HG03045 (cell line): ENCODE measurements at regions not wholly inside any gene's neighbourhood (a gene's known extent, or its start where the extent isn't known, plus 50 kb on each side); places are given as distances from the start of the nearest gene placed in this dataset.
"Not testable (repeated sequence)": the region's sequence is repeated elsewhere in the genome, so short reads cannot be mapped to it uniquely, and the experiment has no call there.

Experiments
- ATAC-seq: cut with Tn5 transposase; IDR thresholded peaks from one replicate; pipeline ENCODE4 v1.9.1; 2021; ENCODE audit warnings: mild to moderate bottlenecking, moderate library complexity; ENCODE audit not compliant: unreplicated experiment

DNA sequence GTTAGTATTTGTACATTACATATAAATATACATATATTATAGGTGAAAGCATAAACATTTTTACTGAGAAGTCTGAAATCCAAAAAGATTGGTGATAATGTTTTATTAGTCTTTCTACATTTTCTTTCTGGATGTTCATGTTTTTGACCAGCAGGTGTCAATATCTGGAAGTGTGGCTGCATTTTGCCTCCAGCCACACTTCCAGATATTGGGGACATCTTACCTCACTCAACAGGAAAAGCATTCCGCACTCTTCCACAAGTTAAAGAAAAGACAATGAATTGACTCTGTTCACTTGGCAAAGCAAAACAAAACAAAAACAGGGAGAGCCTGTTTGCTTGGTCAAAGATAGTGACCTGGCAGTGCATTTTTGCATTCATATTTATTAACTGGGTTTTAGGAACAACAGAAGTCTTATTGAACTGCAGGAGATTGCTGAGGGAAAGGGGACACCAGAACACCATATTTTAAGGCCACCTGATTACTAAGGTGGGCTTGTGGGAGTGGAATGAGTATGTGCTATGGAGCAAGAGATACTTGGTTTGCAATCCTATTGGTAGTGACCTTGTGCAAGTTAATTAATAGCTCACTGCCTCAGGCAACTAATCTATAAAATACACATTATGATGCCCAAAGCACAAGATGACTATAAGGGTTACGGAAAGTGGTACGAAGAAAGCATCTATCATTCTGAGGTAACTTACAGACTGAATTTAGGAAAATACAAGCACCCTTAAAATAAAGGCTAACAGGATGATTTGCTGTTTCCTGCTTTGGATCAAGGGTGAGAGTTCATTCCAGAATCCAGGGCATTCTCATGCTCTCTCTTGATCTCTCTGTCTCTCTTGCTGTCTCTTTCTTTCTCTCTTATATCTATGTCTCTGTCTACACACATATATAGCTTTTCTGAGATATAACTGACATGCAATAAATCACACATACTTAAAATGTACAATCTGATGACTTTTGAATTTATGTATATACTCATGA lies 389.9 kb upstream of the EMCN start:
- ATAC-seq: no peak

DNA sequence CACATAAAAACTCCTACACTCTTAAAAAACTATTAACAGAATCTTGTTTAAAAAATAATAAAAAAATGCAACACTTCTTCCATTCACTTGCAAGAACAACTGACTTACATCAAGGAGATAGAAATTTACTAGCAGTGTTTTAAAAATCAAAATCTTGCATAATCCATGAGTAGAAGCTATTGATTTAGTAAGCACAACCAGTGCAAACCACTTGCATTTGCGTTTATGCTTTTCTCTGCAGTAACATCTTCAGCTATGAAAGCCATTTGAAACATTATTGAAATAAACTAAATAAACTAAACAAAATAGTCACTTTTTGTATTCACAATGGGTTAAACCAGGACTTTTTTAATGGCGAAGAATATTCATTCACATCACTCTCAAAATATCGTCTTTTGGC lies 389.2 kb upstream of the EMCN start:
- no peak for ATAC-seq

DNA sequence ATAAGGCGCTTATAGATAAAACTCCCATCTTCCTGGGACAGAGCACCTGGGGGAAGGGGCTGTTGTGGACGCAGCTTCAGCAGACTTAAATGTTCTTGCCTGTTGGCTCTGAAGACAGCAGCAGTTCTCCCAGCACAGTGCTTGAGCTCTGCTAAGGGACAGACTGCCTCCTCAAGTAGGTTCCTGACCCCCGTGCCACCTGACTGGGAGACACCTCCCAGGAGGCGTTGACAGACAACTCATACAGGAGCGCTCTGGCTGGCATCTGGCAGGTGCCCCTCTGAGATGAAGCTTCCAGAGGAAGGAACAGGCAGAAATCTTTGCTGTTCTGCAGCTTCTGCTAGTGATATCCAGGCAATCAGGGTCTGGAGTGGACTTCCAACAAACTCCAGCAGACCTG lies 383.1 kb upstream of the EMCN start:
- ATAC-seq: not testable (repeated sequence)

DNA sequence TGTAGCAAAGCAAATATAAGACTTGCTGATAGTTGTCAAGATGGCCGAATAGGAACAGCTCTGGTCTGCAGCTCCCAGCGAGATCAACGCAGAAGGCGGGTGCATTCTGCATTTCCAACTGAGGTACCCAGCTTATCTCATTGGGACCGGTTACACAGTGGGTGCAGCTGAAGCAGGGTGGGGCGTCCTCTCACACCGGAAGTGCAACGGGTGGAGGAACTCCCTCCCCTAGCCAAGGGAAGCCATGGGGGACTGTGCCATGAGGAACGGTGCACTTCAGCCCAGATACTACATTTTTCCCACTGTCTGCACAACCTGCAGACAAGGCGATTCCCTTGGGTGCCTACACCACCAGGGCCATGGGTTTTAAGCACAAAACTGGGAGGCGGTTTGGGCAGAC lies 382.3 kb upstream of the EMCN start:
- no peak for ATAC-seq

DNA sequence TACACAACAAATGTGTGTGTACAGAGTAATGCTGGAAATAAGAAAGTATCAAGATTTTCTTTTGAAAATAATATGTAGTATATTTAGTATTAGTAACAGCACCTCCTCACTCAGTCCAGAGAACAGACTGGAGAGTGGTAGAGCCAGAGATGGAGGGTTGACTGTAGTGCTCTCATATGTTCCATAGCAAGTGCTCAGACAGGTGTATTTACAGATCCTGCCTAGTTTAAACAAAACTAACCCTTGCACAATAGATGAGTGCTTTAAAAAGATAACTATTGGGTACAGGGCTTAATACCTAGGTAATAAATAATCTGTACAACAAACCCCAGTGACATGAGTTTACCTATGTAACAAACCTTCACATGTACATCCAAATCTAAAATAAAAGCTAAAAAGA lies 381.0 kb upstream of the EMCN start:
- no peak for ATAC-seq

DNA sequence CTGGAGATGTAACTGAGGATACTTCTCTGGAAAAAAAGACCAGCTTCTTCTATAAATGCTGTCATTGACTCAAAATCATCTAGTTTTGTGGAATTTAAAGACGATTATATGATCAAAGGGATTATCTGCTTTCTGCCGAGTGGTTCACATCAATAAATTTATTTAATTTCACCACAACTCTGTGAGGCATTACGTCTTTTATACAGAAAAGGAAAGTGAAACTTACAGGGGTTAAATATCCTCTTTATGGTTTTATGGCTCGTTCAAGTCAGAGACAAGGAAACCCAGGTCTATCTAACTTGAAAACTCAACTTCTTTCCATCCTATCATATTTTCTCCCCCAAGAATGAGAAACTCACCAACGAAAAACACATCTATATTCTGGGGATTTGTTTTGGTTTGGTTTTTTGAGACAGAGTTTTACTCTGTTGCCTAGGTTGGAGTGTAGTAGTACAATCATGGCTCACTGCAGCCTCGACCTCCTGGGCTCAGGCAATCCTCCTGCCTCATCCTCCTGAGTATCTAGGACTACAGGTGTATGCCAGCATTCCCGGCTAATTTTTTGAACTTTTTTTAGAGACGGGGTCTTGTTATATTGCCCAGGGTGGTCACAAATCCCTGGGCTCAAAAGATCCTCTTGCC lies 377.9 kb upstream of the EMCN start:
- ATAC-seq: peak; percentile 83

DNA sequence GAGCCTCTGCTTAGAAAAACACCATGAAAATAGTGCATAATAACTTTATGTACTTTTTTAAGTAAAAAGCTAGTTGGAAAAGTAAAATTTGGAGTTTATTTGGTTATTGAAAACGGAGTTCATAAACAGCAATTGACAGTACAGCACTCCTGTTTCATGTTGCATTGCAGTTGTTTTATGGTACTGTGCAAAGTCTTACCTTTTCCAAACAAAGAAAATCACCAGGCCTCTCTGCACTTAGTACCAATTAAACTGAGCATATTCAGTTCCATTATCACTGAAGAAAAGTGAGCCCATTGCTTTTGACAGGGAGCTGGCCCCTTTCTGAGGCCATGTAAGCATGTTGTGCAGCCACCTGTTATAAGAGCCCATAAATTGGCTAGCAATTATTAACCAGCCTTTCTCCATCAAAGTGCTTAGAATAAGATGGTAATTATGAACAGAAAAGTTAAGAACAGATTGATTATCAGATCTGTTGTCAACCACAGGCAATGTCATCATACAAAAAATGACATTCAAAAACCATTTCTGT lies 376.6 kb upstream of the EMCN start:
- no peak for ATAC-seq

DNA sequence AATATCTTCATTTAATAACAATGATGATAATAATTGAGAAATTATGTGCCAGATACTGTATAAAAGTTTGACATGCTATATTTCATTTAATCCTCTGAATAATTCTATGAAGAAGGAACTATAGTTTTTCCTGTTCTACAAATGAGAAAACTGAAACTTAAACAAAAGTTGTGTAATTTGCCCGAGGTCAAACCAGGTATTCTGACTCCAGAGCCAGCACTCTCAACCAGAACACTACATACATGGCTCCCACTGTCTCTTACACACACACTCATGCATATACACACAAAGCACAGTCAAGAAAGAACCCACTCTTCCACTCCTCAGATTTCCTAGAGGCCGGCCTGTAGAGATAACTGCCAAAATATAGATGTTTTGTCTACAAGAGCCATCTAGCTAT lies 374.0 kb upstream of the EMCN start:
- ATAC-seq: no peak

DNA sequence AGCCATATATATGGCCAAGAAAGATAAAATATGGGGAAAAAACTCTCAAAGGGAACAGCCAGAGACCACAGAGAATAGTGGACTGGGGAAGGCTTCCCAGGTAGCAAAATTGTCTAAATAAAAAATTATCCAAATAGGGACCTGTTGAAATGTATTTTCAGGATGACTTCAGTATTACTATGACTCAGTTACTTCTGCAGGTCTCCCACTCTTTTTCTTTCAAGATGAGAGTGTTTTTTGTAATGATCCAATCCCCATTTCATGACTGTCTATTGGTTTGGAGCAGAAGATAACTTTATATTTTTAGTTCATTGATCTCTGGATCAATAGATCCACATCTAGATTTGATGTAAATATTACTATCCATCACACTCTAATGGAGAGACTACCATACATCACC lies 372.1 kb upstream of the EMCN start:
- peak; percentile 10 for ATAC-seq

DNA sequence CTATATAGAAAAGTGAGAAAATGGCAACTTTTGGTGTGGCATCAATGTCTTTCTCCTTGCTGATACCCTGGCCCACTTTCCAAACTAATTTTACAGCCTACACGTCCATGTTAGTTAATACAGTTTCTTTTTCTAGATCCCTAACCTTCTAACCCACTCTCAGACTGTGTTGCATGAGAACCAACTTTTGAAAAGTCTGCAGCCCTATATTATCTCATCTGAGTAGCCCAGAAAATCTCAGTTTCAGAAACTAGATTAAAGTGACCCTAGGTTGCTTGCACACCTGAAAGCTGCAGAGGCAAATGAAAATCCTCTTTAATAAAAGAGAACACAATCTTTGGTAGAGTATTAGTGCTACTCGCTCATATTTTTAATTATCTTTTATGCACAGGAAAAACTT lies 371.6 kb upstream of the EMCN start:
- peak; percentile 72 for ATAC-seq

DNA sequence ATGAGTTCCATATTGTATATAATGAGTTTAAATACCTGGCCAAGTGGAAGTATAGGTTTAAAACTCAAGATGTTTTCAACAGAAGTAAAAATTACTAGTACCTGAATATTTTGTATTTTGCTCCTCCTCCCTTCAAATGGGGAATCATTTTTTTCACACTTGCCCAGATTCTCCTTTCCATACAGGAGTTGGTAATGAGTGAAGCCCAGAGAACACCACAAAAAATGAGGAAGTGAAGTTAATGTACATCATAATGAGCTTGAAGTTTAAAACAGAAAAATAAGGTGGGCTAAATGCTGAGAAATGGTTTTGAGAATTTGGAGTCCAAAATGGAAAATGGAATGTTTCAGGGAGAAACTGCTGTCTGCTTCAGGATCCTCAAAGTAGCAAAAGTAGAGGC lies 364.8 kb upstream of the EMCN start:
- no peak for ATAC-seq

DNA sequence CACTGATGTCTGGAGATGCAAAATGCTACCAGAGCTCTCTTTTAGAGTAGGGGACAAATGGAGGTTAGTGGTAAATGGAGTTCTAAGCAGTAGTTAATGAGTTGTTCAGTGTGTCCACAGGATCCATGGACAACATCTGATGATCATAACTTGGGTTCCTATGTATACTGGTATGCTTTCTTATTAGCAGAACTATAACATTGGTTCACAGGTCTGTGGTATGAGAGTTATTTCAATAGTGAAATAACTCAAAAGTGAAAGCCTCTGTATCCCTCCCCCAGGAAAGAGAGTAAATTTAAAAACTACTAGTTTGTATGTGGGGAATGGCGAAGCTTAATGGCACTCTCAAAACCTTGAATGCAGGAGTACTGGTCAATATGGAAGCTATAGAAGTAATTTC lies 363.5 kb upstream of the EMCN start:
- ATAC-seq: no peak

DNA sequence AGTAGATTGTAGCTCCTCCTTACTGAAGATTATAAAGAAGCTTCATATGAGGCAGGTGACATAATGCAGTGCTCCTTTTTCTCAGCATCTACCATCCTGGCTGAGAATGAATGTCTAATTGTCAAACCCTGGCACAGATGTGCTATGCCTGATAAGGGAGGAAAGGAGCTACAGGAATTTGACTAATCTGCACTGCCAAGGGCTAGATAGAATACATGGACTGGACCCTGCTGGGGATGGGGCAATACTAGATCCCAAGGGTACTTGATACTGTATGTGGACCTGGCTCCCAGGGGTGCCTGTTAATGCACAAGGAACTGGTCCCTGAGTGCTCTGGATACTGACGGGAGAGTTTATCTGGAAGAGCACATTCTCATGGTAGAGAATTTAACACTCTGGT lies 362.2 kb upstream of the EMCN start:
- ATAC-seq: no peak

DNA sequence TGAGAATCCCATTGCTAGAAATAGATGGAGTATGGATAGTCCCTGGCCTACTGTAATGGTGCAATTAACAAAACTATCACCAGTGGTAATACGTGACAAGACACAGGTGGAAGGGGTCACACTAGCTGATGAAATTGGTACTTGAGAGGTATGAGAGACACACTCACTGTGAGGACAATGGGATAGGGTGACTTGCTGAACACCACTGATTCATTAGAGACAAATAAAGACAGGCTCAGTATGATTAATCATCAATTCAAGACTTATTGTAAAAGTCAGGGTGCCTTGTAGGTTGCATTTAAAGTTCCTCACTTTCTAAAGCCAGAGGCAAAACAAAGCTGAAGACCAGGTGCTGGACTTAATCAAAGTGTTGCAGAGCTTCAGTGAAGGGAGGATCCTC lies 361.6 kb upstream of the EMCN start:
- no peak for ATAC-seq

DNA sequence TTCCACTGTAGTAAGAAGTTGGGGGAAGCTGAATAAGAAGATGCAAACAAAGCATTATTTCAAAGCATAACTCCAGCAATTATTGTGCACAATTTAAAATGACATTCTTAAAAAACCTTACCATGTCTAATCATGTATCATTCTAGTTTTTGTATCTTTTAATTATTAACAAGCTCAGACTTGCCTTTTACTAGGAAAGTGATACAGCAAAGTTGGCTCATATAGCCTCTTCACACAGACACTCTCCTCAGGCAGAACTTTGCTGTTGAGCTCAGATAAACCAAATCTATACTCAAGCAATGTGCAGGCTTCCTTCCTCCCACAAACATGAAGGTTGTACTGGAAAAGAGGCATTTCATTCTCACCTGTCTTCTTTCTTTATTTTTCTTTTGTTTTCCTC lies 358.7 kb upstream of the EMCN start:
- no peak for ATAC-seq

DNA sequence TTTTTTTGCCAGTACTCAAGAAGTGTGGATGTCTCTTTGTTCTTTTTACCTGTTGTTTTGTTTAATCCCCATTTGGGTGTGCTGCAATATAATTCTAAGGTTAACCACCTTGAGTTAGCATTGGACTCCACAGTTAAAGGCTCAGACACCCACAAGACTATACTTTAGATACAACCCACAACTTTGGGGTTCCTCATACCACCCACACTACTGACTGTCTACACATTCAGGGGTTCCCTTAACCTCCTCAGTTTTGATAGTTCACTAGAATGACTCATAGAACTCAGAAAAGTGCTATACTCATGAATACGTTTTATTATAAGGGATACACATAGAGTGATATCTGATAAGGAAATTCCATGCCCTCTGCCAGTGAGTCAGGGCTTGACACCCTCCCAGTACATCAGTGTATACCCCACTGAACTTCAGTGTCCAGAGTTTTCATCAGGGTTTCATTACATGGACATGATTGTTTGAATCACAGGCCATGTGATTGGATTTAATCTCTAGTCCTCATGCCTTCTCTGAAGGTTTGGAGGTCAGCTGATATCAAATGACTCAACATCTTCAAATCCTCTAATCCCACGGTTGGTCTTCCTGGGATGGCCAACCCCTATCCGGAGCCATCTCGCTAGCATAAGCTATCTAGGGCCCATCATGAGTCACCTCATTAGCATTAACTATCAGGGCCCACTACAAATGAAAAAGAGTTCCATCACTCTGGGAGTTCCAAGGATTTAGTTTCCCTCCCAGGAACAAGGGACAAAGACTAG lies 357.7 kb upstream of the EMCN start:
- ATAC-seq: no peak

DNA sequence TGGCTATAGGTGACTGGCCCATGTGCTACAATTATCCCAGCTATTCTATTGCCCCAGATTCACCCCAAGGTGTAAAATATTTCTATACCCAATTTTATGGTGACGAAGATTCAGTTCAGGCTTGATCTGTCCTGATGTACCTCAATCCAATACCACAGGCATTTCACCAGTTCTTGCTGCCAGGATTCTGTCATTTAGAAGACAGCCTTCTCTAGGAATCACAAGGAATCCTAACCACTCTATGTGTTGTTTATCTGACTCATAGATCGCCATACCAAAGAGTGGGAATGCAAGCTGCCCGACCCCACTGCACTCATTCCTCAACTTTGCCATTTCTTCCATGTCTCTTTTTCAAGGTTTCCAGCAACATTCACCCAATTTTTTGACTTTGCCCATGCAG lies 355.0 kb upstream of the EMCN start:
- no peak for ATAC-seq

DNA sequence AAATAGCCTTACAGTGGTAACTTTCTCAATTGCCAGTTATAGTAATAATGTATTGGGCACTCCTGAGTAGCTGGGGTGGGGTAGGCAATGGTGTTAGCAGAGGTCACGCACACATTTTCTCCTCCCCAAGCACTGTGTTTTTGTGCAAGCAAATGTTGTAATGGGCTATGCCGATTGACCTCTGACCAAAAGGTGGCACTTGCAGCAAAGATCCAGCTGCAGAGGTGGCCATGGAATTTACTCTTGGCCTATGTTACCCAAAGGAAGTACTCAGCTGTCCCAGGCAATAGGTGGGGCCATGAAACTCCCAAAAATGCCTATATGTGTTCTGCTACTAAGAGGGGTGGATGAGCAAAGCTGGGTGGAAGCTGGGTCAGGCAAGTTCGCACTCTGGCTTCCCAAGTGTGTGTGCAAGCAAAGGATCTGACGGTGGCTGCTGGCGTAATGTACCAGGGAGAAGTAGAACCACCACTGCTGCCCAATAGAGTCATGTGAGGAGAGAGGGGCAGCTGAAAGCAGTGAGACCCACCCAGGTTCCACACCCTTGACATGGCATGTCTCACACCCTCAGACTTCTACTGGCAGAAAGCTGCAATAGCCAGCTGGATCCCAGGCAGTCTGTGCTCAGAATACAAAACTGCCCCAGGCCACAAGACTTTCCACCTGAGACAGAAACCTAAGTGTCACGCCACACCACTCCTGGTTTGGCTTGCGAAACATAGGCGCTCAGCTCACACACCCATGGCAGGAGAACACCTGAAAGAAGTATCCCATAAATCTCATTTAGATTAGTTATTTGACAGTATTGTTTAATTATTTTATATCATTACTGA lies 353.3 kb upstream of the EMCN start:
- no peak for ATAC-seq

DNA sequence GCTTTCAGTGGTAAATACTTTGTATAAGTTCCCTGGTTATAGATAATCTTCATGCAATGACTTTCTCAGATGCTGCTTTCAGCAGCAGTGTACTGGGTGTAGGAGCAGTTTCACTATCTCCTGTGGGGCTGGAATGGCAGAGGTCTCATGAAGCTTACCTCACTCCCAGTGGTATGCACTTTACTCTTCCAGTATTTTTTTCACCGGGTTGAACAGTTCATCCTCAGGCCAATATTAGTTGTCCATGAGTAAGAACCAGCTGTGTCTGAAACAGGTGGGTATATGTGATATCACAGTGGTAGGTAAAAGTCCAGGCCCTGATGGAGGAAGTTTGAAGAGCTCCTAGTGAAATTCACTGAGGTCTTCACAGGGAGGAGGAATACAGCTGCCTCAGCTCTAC lies 351.5 kb upstream of the EMCN start:
- no peak for ATAC-seq

DNA sequence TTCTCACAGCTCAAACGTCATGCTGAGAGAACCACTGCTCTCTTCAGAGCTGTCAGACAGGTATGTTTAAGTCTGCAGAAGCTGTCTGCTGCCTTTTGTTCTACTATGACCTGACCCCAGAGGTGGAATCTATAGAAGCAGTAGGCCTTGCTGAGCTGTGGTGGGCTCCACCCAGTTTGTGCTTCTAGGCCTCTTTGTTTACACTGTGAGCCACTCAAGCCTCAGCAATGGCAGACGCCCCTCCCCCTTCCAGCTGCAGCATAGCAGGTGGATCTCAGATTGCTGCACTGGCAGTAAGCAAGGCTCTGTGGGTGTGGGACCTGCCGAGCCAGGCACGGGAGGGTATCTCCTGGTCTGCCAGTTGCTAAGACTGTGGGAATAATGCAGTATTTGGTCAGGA lies 350.5 kb upstream of the EMCN start:
- not testable (repeated sequence) for ATAC-seq

DNA sequence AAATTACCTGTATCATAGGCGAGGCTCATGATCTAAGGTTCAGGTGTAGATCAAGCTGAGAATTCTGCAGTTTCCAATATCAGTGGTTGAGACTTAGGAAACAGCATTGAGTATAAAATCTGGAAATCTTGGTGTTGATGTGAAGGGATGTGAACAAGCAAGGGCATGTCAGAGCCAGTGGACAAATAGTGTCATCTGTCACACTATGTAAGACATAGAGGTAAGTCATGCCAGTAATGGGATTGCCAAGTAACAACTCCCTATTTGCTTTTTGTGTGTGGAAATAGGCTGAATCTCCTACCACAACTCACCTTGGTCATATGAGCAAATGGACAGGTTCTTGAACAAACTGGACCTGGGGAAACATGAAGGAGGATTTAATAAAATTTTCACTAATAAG lies 334.5 kb upstream of the EMCN start:
- ATAC-seq: no peak
